SK-N-SH (cell line): ENCODE measurements at regions not wholly inside any gene's neighbourhood (a gene's known extent, or its start where the extent isn't known, plus 50 kb on each side); places are given as distances from the start of the nearest gene placed in this dataset.

Experiments
- CTCF ChIA-PET: fragments of 300-600, 350-600 bp; formaldehyde crosslinking; extraction: SDS; loops from one replicate; lab custom pipeline; 2021; lab: Yijun Ruan, JAX
- POLR2A ChIA-PET: fragments of 350-600 bp; sonication (Branson Sonifier 250); formaldehyde crosslinking; extraction: SDS; loops from one replicate; lab custom pipeline; 2020; ENCODE audit warnings: antibody characterized with exemption, inconsistent platforms; lab: Yijun Ruan, JAX
- DNase-seq: peaks from one replicate; pipeline ENCODE4 v3.0.0; 2012
- H2AFZ ChIP-seq: fragments of 200-600 bp; sonication (generic); 2 replicates; pipeline ENCODE4 v1.8.1; 2016; ENCODE audit warnings: antibody characterized with exemption, mild to moderate bottlenecking, low read depth
- H3F3A ChIP-seq: fragments of 200-600 bp; sonication (generic); replicated peaks from 2 replicates; pipeline ENCODE3; 2016; ENCODE audit warnings: antibody characterized with exemption, mild to moderate bottlenecking; ENCODE audit not compliant: insufficient read depth
- H3K27ac ChIP-seq, 2 experiments: fragments of 200-500 bp in 1 of 2; fragments of 200-600 bp in 1 of 2; sonication (Bioruptor generic) in 1 of 2; sonication (generic), shearing (Covaris generic) in 1 of 2; 2 replicates each; pipeline versions ENCODE4 v1.5.1 to v1.6.1; 2014 to 2016; ENCODE audit warnings: low read depth in 2 of 2, inconsistent platforms in 1 of 2, low read length in 1 of 2, mild to moderate bottlenecking in 1 of 2, mixed read lengths in 1 of 2
- H3K27me3 ChIP-seq: fragments of 200-600 bp; sonication (generic), shearing (Covaris generic); 2 replicates; pipeline ENCODE4 v1.6.1; 2016; ENCODE audit warnings: mixed run types; ENCODE audit not compliant: insufficient read depth
- H3K36me3 ChIP-seq, 2 experiments: fragments of 200-500 bp in 1 of 2; fragments of 200-600 bp in 1 of 2; sonication (Bioruptor generic) in 1 of 2; sonication (generic) in 1 of 2; replicated peaks in 1 of 2; 2 replicates each; pipeline versions ENCODE3 to v1.5.1; 2014 to 2016; ENCODE audit warnings: low read length in 1 of 2, mild to moderate bottlenecking in 1 of 2; ENCODE audit not compliant: insufficient read depth in 2 of 2, control insufficient read depth in 1 of 2
- H3K4me1 ChIP-seq, 2 experiments: fragments of 200-500 bp in 1 of 2; fragments of 200-600 bp in 1 of 2; sonication (Bioruptor generic) in 1 of 2; sonication (generic), shearing (Covaris generic) in 1 of 2; 2 replicates each; pipeline versions ENCODE4 v1.5.1 to v1.6.1; 2014 to 2016; ENCODE audit warnings: low read depth in 1 of 2, low read length in 1 of 2, mixed run types in 1 of 2; ENCODE audit not compliant: insufficient read depth in 2 of 2, control insufficient read depth in 1 of 2
- H3K4me2 ChIP-seq: fragments of 200-600 bp; sonication (generic), shearing (Covaris generic); 2 replicates; pipeline ENCODE4 v1.6.1; 2017; ENCODE audit warnings: mixed run types
- H3K4me3 ChIP-seq, 2 experiments: fragments of 200-500 bp in 1 of 2; fragments of 200-600 bp in 1 of 2; sonication (Bioruptor generic) in 1 of 2; sonication (generic), shearing (Covaris generic) in 1 of 2; 2 replicates each; pipeline versions ENCODE4 v1.5.1 to v1.8.1; 2014 to 2016; ENCODE audit warnings: low read depth in 2 of 2, inconsistent platforms in 1 of 2, low read length in 1 of 2, mild to moderate bottlenecking in 1 of 2, mixed read lengths in 1 of 2, moderate library complexity in 1 of 2
- H3K79me2 ChIP-seq: fragments of 200-600 bp; sonication (generic); 2 replicates; pipeline ENCODE4 v1.8.1; 2017; ENCODE audit warnings: mild to moderate bottlenecking; ENCODE audit not compliant: insufficient read depth
- H3K9ac ChIP-seq: fragments of 200-600 bp; sonication (generic); 2 replicates; pipeline ENCODE4 v1.6.1; 2017; ENCODE audit warnings: mixed run types
- H3K9me2 ChIP-seq: fragments of 200-600 bp; sonication (generic); 2 replicates; pipeline ENCODE4 v1.6.1; 2017; ENCODE audit warnings: mixed run types
- H3K9me3 ChIP-seq: fragments of 200-600 bp; sonication (generic); 2 replicates; pipeline ENCODE4 v1.6.1; 2017; ENCODE audit warnings: mixed run types, mild to moderate bottlenecking, moderate library complexity
- H4K20me1 ChIP-seq: fragments of 200-600 bp; sonication (generic); 2 replicates; pipeline ENCODE4 v1.6.1; 2017; ENCODE audit warnings: mild to moderate bottlenecking, mixed run types; ENCODE audit not compliant: insufficient read depth
- CHD2 ChIP-seq: fragments of 150-350 bp; IDR thresholded peaks from 2 replicates; pipeline ENCODE4 v1.6.1; 2018; ENCODE audit warnings: low read length; ENCODE audit not compliant: partially characterized antibody
- ELF1 ChIP-seq: IDR thresholded peaks from 2 replicates; pipeline ENCODE4 v1.4.0; 2012
- EP300 ChIP-seq, 2 experiments: IDR thresholded peaks; 2 replicates each; pipeline versions ENCODE4 v1.4.0 to v1.6.1; 2012; ENCODE audit warnings: borderline replicate concordance in 1 of 2, low read depth in 1 of 2, low read length in 1 of 2
- EZH2phosphoT487 ChIP-seq: fragments of 200-600 bp; sonication (generic); IDR thresholded peaks from 2 replicates; pipeline ENCODE4 v1.6.1; 2017; ENCODE audit warnings: low read depth, mixed run types, mild to moderate bottlenecking, antibody characterized with exemption, moderate library complexity, borderline replicate concordance
- FOSL2 ChIP-seq: IDR thresholded peaks from 2 replicates; pipeline ENCODE4 v1.4.0; 2012; ENCODE audit warnings: low read depth, mild to moderate bottlenecking, moderate library complexity, borderline replicate concordance
- GATA2 ChIP-seq: sonication (generic); formaldehyde crosslinking; IDR thresholded peaks from 2 replicates; pipeline ENCODE4 v1.5.0; 2020; ENCODE audit warnings: mild to moderate bottlenecking, missing genetic modification reagents
- MEF2A ChIP-seq: IDR thresholded peaks from 2 replicates; pipeline ENCODE4 v1.4.0; 2012; ENCODE audit warnings: low read depth, borderline replicate concordance
- NFIC ChIP-seq: IDR thresholded peaks from 2 replicates; pipeline ENCODE4 v1.4.0; 2012; ENCODE audit warnings: borderline replicate concordance
- RAD21 ChIP-seq: IDR thresholded peaks from 2 replicates; pipeline ENCODE4 v1.6.1; 2012; ENCODE audit warnings: mild to moderate bottlenecking, low read length
- RCOR1 ChIP-seq: fragments of 150-350 bp; IDR thresholded peaks from 2 replicates; pipeline ENCODE4 v1.6.1; 2017; ENCODE audit warnings: antibody characterized with exemption, low read length
- RFX5 ChIP-seq: IDR thresholded peaks from 2 replicates; pipeline ENCODE4 v1.6.1; 2012; ENCODE audit warnings: mild to moderate bottlenecking, improper control_type of control experiment, low read length
- RXRA ChIP-seq: IDR thresholded peaks from 2 replicates; pipeline ENCODE4 v1.4.0; 2012; ENCODE audit warnings: low read depth, mild to moderate bottlenecking, borderline replicate concordance
- SIN3A ChIP-seq: IDR thresholded peaks from 2 replicates; pipeline ENCODE4 v1.6.1; 2012; ENCODE audit warnings: low read depth, mild to moderate bottlenecking, low read length, moderate library complexity, borderline replicate concordance
- TAF1 ChIP-seq: IDR thresholded peaks from 2 replicates; pipeline ENCODE4 v1.6.1; 2012; ENCODE audit warnings: low read depth, mild to moderate bottlenecking, low read length, moderate library complexity, borderline replicate concordance
- TEAD4 ChIP-seq: IDR thresholded peaks from 2 replicates; pipeline ENCODE4 v1.4.0; 2012; ENCODE audit warnings: mild to moderate bottlenecking, borderline replicate concordance; ENCODE audit not compliant: insufficient read depth
- WGBS: methylation state at CpG from one replicate; pipeline ENCODE4 v1.1.6; 2017; ENCODE audit warnings: low lambda C conversion rate; 5-methylcytosine and 5-hydroxymethylcytosine counted together
- TF ChIP-seq, protein P1 (sequence below): fragments of 200-600 bp; sonication (generic); IDR thresholded peaks from 2 replicates; pipeline ENCODE4 v1.6.1; 2017; ENCODE audit warnings: antibody characterized with exemption, mild to moderate bottlenecking, moderate library complexity
- TF ChIP-seq, protein P2 (sequence below): fragments of 150-350 bp; IDR thresholded peaks from 2 replicates; pipeline ENCODE4 v1.6.1; 2016; ENCODE audit warnings: mild to moderate bottlenecking, low read depth, low read length
- TF ChIP-seq, protein P3 (sequence below): IDR thresholded peaks from 2 replicates; pipeline ENCODE4 v1.4.0; 2012; ENCODE audit warnings: low read depth, borderline replicate concordance

- TF ChIP-seq ELF1, result no peak
- TF ChIP-seq, protein P1, sequence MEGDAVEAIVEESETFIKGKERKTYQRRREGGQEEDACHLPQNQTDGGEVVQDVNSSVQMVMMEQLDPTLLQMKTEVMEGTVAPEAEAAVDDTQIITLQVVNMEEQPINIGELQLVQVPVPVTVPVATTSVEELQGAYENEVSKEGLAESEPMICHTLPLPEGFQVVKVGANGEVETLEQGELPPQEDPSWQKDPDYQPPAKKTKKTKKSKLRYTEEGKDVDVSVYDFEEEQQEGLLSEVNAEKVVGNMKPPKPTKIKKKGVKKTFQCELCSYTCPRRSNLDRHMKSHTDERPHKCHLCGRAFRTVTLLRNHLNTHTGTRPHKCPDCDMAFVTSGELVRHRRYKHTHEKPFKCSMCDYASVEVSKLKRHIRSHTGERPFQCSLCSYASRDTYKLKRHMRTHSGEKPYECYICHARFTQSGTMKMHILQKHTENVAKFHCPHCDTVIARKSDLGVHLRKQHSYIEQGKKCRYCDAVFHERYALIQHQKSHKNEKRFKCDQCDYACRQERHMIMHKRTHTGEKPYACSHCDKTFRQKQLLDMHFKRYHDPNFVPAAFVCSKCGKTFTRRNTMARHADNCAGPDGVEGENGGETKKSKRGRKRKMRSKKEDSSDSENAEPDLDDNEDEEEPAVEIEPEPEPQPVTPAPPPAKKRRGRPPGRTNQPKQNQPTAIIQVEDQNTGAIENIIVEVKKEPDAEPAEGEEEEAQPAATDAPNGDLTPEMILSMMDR, result no peak
Measured at GRCh38 chr6:163930012-163930411, 515.5 kb downstream of the QKI start (continued).

DNA sequence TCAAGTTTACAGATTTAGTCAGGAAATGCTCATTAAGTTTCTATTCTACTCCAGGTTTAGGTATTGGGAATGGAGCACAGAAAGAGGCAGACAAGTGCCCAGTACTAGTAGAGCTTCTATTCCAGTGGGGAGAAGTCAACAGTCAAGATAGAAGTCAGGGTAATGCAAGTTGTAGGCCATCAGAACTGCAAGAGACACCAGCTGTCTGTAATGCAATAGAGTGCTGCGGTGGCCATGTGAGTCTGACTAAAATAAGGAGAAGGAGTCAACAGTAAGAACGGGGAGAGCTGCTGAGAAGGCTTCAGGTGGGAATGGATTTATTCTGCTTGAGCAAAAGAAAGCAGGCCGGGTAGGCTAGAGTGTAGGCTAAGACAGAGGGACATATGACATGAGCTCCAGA lies 515.0 kb downstream of the QKI start:
- Histone ChIP-seq H3F3A (no peaks in the 10 kb centered on the region), H3K9me3 (no peaks in the 10 kb centered on the region), H3K4me1 (no peaks in the 10 kb centered on the region), H3K27ac (no peak overlapping the region), H3K79me2 (no peaks in the 10 kb centered on the region), H3K36me3 (no peaks in the 10 kb centered on the region), H4K20me1 (no peaks in the 10 kb centered on the region), H3K4me2 (no peak overlapping the region), H3K9ac (no peak overlapping the region), H3K9me2 (no peaks in the 10 kb centered on the region), H2AFZ (no peak overlapping the region), H3K27me3 (no peaks in the 10 kb centered on the region), H3K4me3 (no peak overlapping the region)
- 32% methylated on average over 3 of the region's 3 CpGs for WGBS
- no peak for TF ChIP-seq RFX5
- TF ChIP-seq, protein P2, sequence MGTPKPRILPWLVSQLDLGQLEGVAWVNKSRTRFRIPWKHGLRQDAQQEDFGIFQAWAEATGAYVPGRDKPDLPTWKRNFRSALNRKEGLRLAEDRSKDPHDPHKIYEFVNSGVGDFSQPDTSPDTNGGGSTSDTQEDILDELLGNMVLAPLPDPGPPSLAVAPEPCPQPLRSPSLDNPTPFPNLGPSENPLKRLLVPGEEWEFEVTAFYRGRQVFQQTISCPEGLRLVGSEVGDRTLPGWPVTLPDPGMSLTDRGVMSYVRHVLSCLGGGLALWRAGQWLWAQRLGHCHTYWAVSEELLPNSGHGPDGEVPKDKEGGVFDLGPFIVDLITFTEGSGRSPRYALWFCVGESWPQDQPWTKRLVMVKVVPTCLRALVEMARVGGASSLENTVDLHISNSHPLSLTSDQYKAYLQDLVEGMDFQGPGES, result no peak
- no peak for TF ChIP-seq TEAD4
- no peak for TF ChIP-seq MEF2A
- TF ChIP-seq GATA2 (CRISPR knock-in tag), result no peak
- CTCF ChIA-PET, result interaction anchor here (0.8 kb wide), 1 partner anchor 8 kb away, joined by 3 read pairs; no protein-coding TSS in a partner anchor
- POLR2A ChIA-PET, result no interaction called here
- no peak for DNase-seq

DNA sequence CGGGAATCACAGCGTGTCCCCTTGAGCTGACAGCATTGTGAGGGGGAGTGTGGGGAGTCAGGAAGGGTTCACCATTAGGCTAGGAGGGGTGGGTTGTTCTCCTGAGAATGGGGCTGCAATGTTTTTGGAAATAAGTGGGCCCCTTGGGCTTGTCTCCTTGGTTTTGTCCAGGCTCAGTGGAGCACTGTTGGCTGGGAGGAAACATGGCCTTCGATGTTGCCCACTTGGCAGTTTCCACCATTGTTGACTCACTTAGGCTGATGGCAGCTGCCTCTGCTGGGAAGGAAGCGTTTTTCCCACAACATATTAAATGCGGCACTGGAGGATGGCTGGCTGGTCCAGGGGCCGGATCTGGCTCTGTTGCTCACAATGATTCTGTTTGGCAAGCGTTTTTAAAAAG lies 512.1 kb downstream of the QKI start:
- H3K79me2 ChIP-seq, result no peaks in the 10 kb centered on the region
- no peak overlapping the region for H3K4me3 ChIP-seq
- no peaks in the 10 kb centered on the region for H3K9me2 ChIP-seq
- ChIA-PET CTCF (interaction anchor here (0.6 to 1.5 kb wide), 2 partner anchors 119 to 1478 kb away, joined by 3 to 5 read pairs; no protein-coding TSS in a partner anchor), POLR2A (no interaction called here)
- no peaks in the 10 kb centered on the region for H3K9me3 ChIP-seq
- 68% methylated on average over 5 of the region's 7 CpGs for WGBS
- no peak for DNase-seq
- no peaks in the 10 kb centered on the region for H4K20me1 ChIP-seq
- TF ChIP-seq TAF1 (no peak), NFIC (no peak), FOSL2 (no peak), EP300 (IDR thresholded peaks at IDR 0.05; ENCODE audit: borderline replicate concordance in 1 of 2, low read depth in 1 of 2, low read length in 1 of 2) (no peak), CHD2 (no peak), RCOR1 (no peak), GATA2 (CRISPR knock-in tag) (no peak), RXRA (no peak), EZH2phosphoT487 (no peak), RAD21 (no peak), SIN3A (no peak), RFX5 (no peak)
- TF ChIP-seq, protein P1, result no peak
- TF ChIP-seq, protein P3, sequence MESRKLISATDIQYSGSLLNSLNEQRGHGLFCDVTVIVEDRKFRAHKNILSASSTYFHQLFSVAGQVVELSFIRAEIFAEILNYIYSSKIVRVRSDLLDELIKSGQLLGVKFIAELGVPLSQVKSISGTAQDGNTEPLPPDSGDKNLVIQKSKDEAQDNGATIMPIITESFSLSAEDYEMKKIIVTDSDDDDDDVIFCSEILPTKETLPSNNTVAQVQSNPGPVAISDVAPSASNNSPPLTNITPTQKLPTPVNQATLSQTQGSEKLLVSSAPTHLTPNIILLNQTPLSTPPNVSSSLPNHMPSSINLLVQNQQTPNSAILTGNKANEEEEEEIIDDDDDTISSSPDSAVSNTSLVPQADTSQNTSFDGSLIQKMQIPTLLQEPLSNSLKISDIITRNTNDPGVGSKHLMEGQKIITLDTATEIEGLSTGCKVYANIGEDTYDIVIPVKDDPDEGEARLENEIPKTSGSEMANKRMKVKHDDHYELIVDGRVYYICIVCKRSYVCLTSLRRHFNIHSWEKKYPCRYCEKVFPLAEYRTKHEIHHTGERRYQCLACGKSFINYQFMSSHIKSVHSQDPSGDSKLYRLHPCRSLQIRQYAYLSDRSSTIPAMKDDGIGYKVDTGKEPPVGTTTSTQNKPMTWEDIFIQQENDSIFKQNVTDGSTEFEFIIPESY, result no peak
- no peaks in the 10 kb centered on the region for H3K36me3 ChIP-seq
- no peaks in the 10 kb centered on the region for H3K27me3 ChIP-seq
- H3K4me1 ChIP-seq, result no peaks in the 10 kb centered on the region
- H2AFZ ChIP-seq, result no peak overlapping the region
- no peak overlapping the region for H3K9ac ChIP-seq
- H3K4me2 ChIP-seq, result no peak overlapping the region
- no peaks in the 10 kb centered on the region for H3F3A ChIP-seq
- no peak overlapping the region for H3K27ac ChIP-seq
